ENCODE measurements at regions not wholly inside any gene's neighbourhood (a gene's known extent, or its start where the extent isn't known, plus 50 kb on each side); places are given as distances from the start of the nearest gene placed in this dataset.

- TF ChIP-seq ZNF121 (CRISPR knock-in tag; IDR thresholded peaks at IDR 0.05) (no peak), YY1 (IDR thresholded peaks at IDR 0.05; ENCODE audit: insufficient read depth, insufficient replicate concordance, low read depth, low read length) (no peak), HNF4G (IDR thresholded peaks at IDR 0.05; ENCODE audit: borderline replicate concordance, low read depth, low read length) (no peak), HNF4G (CRISPR knock-in tag; IDR thresholded peaks at IDR 0.05; ENCODE audit: borderline replicate concordance, low read depth) (no peak), AGO1 (IDR thresholded peaks at IDR 0.05; ENCODE audit: low read depth, low read length, poor library complexity, severe bottlenecking) (no peak), HDAC2 (CRISPR knock-in tag; IDR thresholded peaks at IDR 0.05) (no peak), NR2F2 (IDR thresholded peaks at IDR 0.05; ENCODE audit: borderline replicate concordance, low read depth) (no peak), ATF2 (CRISPR knock-in tag; IDR thresholded peaks at IDR 0.05) (no peak), CEBPB (IDR thresholded peaks at IDR 0.05; ENCODE audit: borderline replicate concordance, low read depth, low read length) (no peak), GZF1 (CRISPR knock-in tag; IDR thresholded peaks at IDR 0.05) (no peak), RELA (CRISPR knock-in tag; IDR thresholded peaks at IDR 0.05) (no peak)
- TF ChIP-seq, protein P1, sequence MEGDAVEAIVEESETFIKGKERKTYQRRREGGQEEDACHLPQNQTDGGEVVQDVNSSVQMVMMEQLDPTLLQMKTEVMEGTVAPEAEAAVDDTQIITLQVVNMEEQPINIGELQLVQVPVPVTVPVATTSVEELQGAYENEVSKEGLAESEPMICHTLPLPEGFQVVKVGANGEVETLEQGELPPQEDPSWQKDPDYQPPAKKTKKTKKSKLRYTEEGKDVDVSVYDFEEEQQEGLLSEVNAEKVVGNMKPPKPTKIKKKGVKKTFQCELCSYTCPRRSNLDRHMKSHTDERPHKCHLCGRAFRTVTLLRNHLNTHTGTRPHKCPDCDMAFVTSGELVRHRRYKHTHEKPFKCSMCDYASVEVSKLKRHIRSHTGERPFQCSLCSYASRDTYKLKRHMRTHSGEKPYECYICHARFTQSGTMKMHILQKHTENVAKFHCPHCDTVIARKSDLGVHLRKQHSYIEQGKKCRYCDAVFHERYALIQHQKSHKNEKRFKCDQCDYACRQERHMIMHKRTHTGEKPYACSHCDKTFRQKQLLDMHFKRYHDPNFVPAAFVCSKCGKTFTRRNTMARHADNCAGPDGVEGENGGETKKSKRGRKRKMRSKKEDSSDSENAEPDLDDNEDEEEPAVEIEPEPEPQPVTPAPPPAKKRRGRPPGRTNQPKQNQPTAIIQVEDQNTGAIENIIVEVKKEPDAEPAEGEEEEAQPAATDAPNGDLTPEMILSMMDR (CRISPR knock-in tag; IDR thresholded peaks at IDR 0.05) = no peak
- TF ChIP-seq, protein P2, sequence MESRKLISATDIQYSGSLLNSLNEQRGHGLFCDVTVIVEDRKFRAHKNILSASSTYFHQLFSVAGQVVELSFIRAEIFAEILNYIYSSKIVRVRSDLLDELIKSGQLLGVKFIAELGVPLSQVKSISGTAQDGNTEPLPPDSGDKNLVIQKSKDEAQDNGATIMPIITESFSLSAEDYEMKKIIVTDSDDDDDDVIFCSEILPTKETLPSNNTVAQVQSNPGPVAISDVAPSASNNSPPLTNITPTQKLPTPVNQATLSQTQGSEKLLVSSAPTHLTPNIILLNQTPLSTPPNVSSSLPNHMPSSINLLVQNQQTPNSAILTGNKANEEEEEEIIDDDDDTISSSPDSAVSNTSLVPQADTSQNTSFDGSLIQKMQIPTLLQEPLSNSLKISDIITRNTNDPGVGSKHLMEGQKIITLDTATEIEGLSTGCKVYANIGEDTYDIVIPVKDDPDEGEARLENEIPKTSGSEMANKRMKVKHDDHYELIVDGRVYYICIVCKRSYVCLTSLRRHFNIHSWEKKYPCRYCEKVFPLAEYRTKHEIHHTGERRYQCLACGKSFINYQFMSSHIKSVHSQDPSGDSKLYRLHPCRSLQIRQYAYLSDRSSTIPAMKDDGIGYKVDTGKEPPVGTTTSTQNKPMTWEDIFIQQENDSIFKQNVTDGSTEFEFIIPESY (CRISPR knock-in tag; IDR thresholded peaks at IDR 0.05) = no peak
Measured at GRCh38 chrX:125709074-125709473, 389.4 kb downstream of the TEX13C start.
